ENCODE measurements at regions not wholly inside any gene's neighbourhood (a gene's known extent, or its start where the extent isn't known, plus 50 kb on each side); places are given as distances from the start of the nearest gene placed in this dataset.
"Not testable (repeated sequence)": the region's sequence is repeated elsewhere in the genome, so short reads cannot be mapped to it uniquely, and the experiment has no call there.

- Histone ChIP-seq H3K27me3 (ENCODE audit: insufficient read depth, insufficient read length) (no peaks in the 10 kb centered on the region), H3K9ac (ENCODE audit: insufficient read length, low read depth) (no peak overlapping the region), H3K36me3 (ENCODE audit: insufficient read depth, insufficient read length, low read length) (no peaks in the 10 kb centered on the region), H3K4me3 (ENCODE audit: insufficient read length, low read depth) (no peak overlapping the region), H3K9me3 (ENCODE audit: insufficient read depth, low read length) (no peaks in the 10 kb centered on the region), H3K4me1 (ENCODE audit: insufficient read depth, insufficient read length) (no peaks in the 10 kb centered on the region)
- TF ChIP-seq SUZ12 (IDR thresholded peaks at IDR 0.05; ENCODE audit: extremely low read depth, insufficient read depth, insufficient read length) = no peak
- TF ChIP-seq ZNF274 (IDR thresholded peaks at IDR 0.05; ENCODE audit: low read depth, low read length) = no peak
- no peak for TF ChIP-seq YY1 (IDR thresholded peaks at IDR 0.05; ENCODE audit: insufficient read depth, insufficient read length)
- no peak for DNase-seq (ENCODE audit: low read depth, low spot score)
Observed at GRCh38 chr13:90336507-90336906, 1011.0 kb upstream of the MIR17HG start.

GRCh38 chr13:90341348-90341747 lies 1006.1 kb upstream of the MIR17HG start:
- H3K4me3 ChIP-seq (ENCODE audit: insufficient read length, low read depth); H3K36me3 ChIP-seq (ENCODE audit: insufficient read depth, insufficient read length, low read length); DNase-seq (ENCODE audit: low read depth, low spot score); H3K4me1 ChIP-seq (ENCODE audit: insufficient read depth, insufficient read length); H3K9me3 ChIP-seq (ENCODE audit: insufficient read depth, low read length); H3K27me3 ChIP-seq (ENCODE audit: insufficient read depth, insufficient read length); H3K9ac ChIP-seq (ENCODE audit: insufficient read length, low read depth): not testable (repeated sequence)

- H3K4me1 ChIP-seq (ENCODE audit: insufficient read depth, insufficient read length); H3K4me3 ChIP-seq (ENCODE audit: insufficient read length, low read depth); H3K27me3 ChIP-seq (ENCODE audit: insufficient read depth, insufficient read length); H3K9me3 ChIP-seq (ENCODE audit: insufficient read depth, low read length); H3K9ac ChIP-seq (ENCODE audit: insufficient read length, low read depth); DNase-seq (ENCODE audit: low read depth, low spot score); H3K36me3 ChIP-seq (ENCODE audit: insufficient read depth, insufficient read length, low read length): not testable (repeated sequence)
Observed at GRCh38 chr13:90348477-90349136, 998.9 kb upstream of the MIR17HG start.

- Histone ChIP-seq H3K9ac (ENCODE audit: insufficient read length, low read depth) (no peak overlapping the region), H3K4me1 (ENCODE audit: insufficient read depth, insufficient read length) (no peaks in the 10 kb centered on the region), H3K27me3 (ENCODE audit: insufficient read depth, insufficient read length) (no peaks in the 10 kb centered on the region), H3K4me3 (ENCODE audit: insufficient read length, low read depth) (no peak overlapping the region), H3K9me3 (ENCODE audit: insufficient read depth, low read length) (no peaks in the 10 kb centered on the region), H3K36me3 (ENCODE audit: insufficient read depth, insufficient read length, low read length) (no peaks in the 10 kb centered on the region)
- DNase-seq (ENCODE audit: low read depth, low spot score) = no peak
- TF ChIP-seq YY1 (IDR thresholded peaks at IDR 0.05; ENCODE audit: insufficient read depth, insufficient read length) (no peak), ZNF274 (IDR thresholded peaks at IDR 0.05; ENCODE audit: low read depth, low read length) (no peak), SUZ12 (IDR thresholded peaks at IDR 0.05; ENCODE audit: extremely low read depth, insufficient read depth, insufficient read length) (no peak)
Observed at GRCh38 chr13:90352763-90353162, 994.7 kb upstream of the MIR17HG start.

GRCh38 chr13:90355162-90355751 lies 992.2 kb upstream of the MIR17HG start:
- no peaks in the 10 kb centered on the region for H3K9me3 ChIP-seq (ENCODE audit: insufficient read depth, low read length)
- TF ChIP-seq ZNF274 (IDR thresholded peaks at IDR 0.05; ENCODE audit: low read depth, low read length) = no peak
- TF ChIP-seq SUZ12 (IDR thresholded peaks at IDR 0.05; ENCODE audit: extremely low read depth, insufficient read depth, insufficient read length) = no peak
- no peaks in the 10 kb centered on the region for H3K36me3 ChIP-seq (ENCODE audit: insufficient read depth, insufficient read length, low read length)
- no peak overlapping the region for H3K9ac ChIP-seq (ENCODE audit: insufficient read length, low read depth)
- H3K4me3 ChIP-seq (ENCODE audit: insufficient read length, low read depth) = no peak overlapping the region
- no peaks in the 10 kb centered on the region for H3K4me1 ChIP-seq (ENCODE audit: insufficient read depth, insufficient read length)
- no peaks in the 10 kb centered on the region for H3K27me3 ChIP-seq (ENCODE audit: insufficient read depth, insufficient read length)
- DNase-seq (ENCODE audit: low read depth, low spot score) = no peak

GRCh38 chr13:90360785-90361184 lies 986.7 kb upstream of the MIR17HG start:
- no peaks in the 10 kb centered on the region for H3K36me3 ChIP-seq (ENCODE audit: insufficient read depth, insufficient read length, low read length)
- TF ChIP-seq SUZ12 (IDR thresholded peaks at IDR 0.05; ENCODE audit: extremely low read depth, insufficient read depth, insufficient read length) (no peak), ZNF274 (IDR thresholded peaks at IDR 0.05; ENCODE audit: low read depth, low read length) (no peak), YY1 (IDR thresholded peaks at IDR 0.05; ENCODE audit: insufficient read depth, insufficient read length) (no peak)
- H3K4me1 ChIP-seq (ENCODE audit: insufficient read depth, insufficient read length) = no peaks in the 10 kb centered on the region

GRCh38 chr13:90362707-90363106 lies 984.8 kb upstream of the MIR17HG start:
- Histone ChIP-seq H3K9me3 (ENCODE audit: insufficient read depth, low read length) (no peaks in the 10 kb centered on the region), H3K27me3 (ENCODE audit: insufficient read depth, insufficient read length) (no peaks in the 10 kb centered on the region), H3K36me3 (ENCODE audit: insufficient read depth, insufficient read length, low read length) (no peaks in the 10 kb centered on the region), H3K4me3 (ENCODE audit: insufficient read length, low read depth) (no peak overlapping the region), H3K9ac (ENCODE audit: insufficient read length, low read depth) (no peak overlapping the region), H3K4me1 (ENCODE audit: insufficient read depth, insufficient read length) (no peaks in the 10 kb centered on the region)
- no peak for DNase-seq (ENCODE audit: low read depth, low spot score)
- TF ChIP-seq YY1 (IDR thresholded peaks at IDR 0.05; ENCODE audit: insufficient read depth, insufficient read length) (no peak), ZNF274 (IDR thresholded peaks at IDR 0.05; ENCODE audit: low read depth, low read length) (no peak), SUZ12 (IDR thresholded peaks at IDR 0.05; ENCODE audit: extremely low read depth, insufficient read depth, insufficient read length) (no peak)

More at GRCh38 chr13:90360785-90361184, 986.7 kb upstream of the MIR17HG start:
- Histone ChIP-seq H3K27me3 (ENCODE audit: insufficient read depth, insufficient read length) (no peaks in the 10 kb centered on the region), H3K4me3 (ENCODE audit: insufficient read length, low read depth) (no peak overlapping the region), H3K9ac (ENCODE audit: insufficient read length, low read depth) (no peak overlapping the region), H3K9me3 (ENCODE audit: insufficient read depth, low read length) (no peaks in the 10 kb centered on the region)
- DNase-seq (ENCODE audit: low read depth, low spot score) = no peak

- Histone ChIP-seq H3K4me3 (ENCODE audit: insufficient read length, low read depth) (no peak overlapping the region), H3K36me3 (ENCODE audit: insufficient read depth, insufficient read length, low read length) (no peaks in the 10 kb centered on the region), H3K9ac (ENCODE audit: insufficient read length, low read depth) (no peak overlapping the region), H3K4me1 (ENCODE audit: insufficient read depth, insufficient read length) (no peaks in the 10 kb centered on the region), H3K9me3 (ENCODE audit: insufficient read depth, low read length) (no peaks in the 10 kb centered on the region), H3K27me3 (ENCODE audit: insufficient read depth, insufficient read length) (no peaks in the 10 kb centered on the region)
- TF ChIP-seq SUZ12 (IDR thresholded peaks at IDR 0.05; ENCODE audit: extremely low read depth, insufficient read depth, insufficient read length) = no peak
- TF ChIP-seq YY1 (IDR thresholded peaks at IDR 0.05; ENCODE audit: insufficient read depth, insufficient read length) = no peak
- TF ChIP-seq ZNF274 (IDR thresholded peaks at IDR 0.05; ENCODE audit: low read depth, low read length) = no peak
- no peak for DNase-seq (ENCODE audit: low read depth, low spot score)
Observed at GRCh38 chr13:90365130-90365529, 982.4 kb upstream of the MIR17HG start.
